H1 (cell line): ENCODE measurements at regions not wholly inside any gene's neighbourhood (a gene's known extent, or its start where the extent isn't known, plus 50 kb on each side); places are given as distances from the start of the nearest gene placed in this dataset.

Experiments used
- CTCF ChIA-PET: fragments of 300-600 bp; sonication (Branson Sonifier 250); formaldehyde crosslinking; loops from one replicate; lab custom pipeline; 2021; ENCODE audit not compliant: partially characterized antibody; lab: Charles Lee
- POLR2A ChIA-PET: fragments of 300-600 bp; sonication (Branson Sonifier 250); formaldehyde crosslinking; loops from one replicate; lab custom pipeline; 2021; ENCODE audit warnings: inconsistent platforms; ENCODE audit not compliant: partially characterized antibody; lab: Charles Lee
- DNase-seq, 2 experiments: peaks; one replicate each; pipeline versions ENCODE4 v3.0.0 to v3.0.0-alpha.2; 2010 to 2022; ENCODE audit warnings: low spot score in 2 of 2, low read depth in 1 of 2, mixed read lengths in 1 of 2
- FAIRE-seq: peaks from 2 replicates; lab custom pipeline; 2011; peaks lifted over from hg19 to GRCh38; lab: Jason Lieb, UNC
- H2AFZ ChIP-seq: 2 replicates; pipeline ENCODE4 v1.8.1; 2012; ENCODE audit warnings: low read length, inconsistent platforms
- H2AK5ac ChIP-seq: 2 replicates; pipeline ENCODE4 v1.6.1; 2013; ENCODE audit warnings: low read depth, low read length
- H2BK120ac ChIP-seq: replicated peaks from 2 replicates; pipeline ENCODE3; 2013; ENCODE audit warnings: low read depth, low read length, inconsistent platforms
- H2BK12ac ChIP-seq: 2 replicates; pipeline ENCODE4 v1.6.1; 2013; ENCODE audit warnings: low read depth, low read length
- H2BK15ac ChIP-seq: 2 replicates; pipeline ENCODE4 v1.6.1; 2013; ENCODE audit warnings: low read length
- H2BK20ac ChIP-seq: 2 replicates; pipeline ENCODE4 v1.6.1; 2013; ENCODE audit warnings: low read length
- H2BK5ac ChIP-seq: 2 replicates; pipeline ENCODE4 v1.6.1; 2013; ENCODE audit warnings: low read depth, low read length
- H3K14ac ChIP-seq: 2 replicates; pipeline ENCODE4 v1.6.1; 2013; ENCODE audit warnings: inconsistent platforms; ENCODE audit not compliant: insufficient read length
- H3K18ac ChIP-seq: 2 replicates; pipeline ENCODE4 v1.6.1; 2013; ENCODE audit warnings: low read length; ENCODE audit errors: extremely low read depth
- H3K23ac ChIP-seq: 2 replicates; pipeline ENCODE4 v1.6.1; 2013; ENCODE audit warnings: inconsistent platforms; ENCODE audit not compliant: insufficient read length
- H3K23me2 ChIP-seq: 2 replicates; pipeline ENCODE4 v1.6.1; 2013; ENCODE audit warnings: low read depth, low read length
- H3K27ac ChIP-seq: 2 replicates; pipeline ENCODE4 v1.6.1; 2011; ENCODE audit warnings: low read depth, low read length, inconsistent platforms
- H3K27me3 ChIP-seq, 4 experiments: replicated peaks in 1 of 4; 1 replicate in 1 of 4; 2 replicates in 3 of 4; pipeline versions ENCODE4 v1.6.1 to v1.8.1; 2011 to 2013; ENCODE audit warnings: low read length in 3 of 4, mild to moderate bottlenecking in 3 of 4, inconsistent platforms in 2 of 4, mixed read lengths in 2 of 4, moderate library complexity in 1 of 4; ENCODE audit not compliant: control insufficient read depth in 3 of 4, insufficient read depth in 3 of 4; ENCODE audit errors: extremely low read depth in 1 of 4
- H3K36me3 ChIP-seq, 4 experiments: 2 replicates each; pipeline versions ENCODE4 v1.6.1 to v1.8.1; 2011 to 2013; ENCODE audit warnings: mild to moderate bottlenecking in 4 of 4, low read length in 3 of 4, moderate library complexity in 2 of 4, control low read depth in 1 of 4, inconsistent platforms in 1 of 4; ENCODE audit not compliant: insufficient read depth in 4 of 4, control insufficient read depth in 2 of 4
- H3K4ac ChIP-seq: replicated peaks from 2 replicates; pipeline ENCODE3; 2013; ENCODE audit warnings: low read length, low read depth, mixed read lengths, inconsistent platforms; ENCODE audit not compliant: insufficient read length
- H3K4me1 ChIP-seq, 4 experiments: replicated peaks in 1 of 4; 1 replicate in 1 of 4; 2 replicates in 3 of 4; pipeline versions ENCODE4 v1.6.1 to v1.8.1; 2011 to 2013; ENCODE audit warnings: low read length in 3 of 4, inconsistent platforms in 2 of 4, mixed read lengths in 1 of 4; ENCODE audit not compliant: insufficient read depth in 4 of 4, control insufficient read depth in 3 of 4
- H3K4me2 ChIP-seq, 2 experiments: 2 replicates each; pipeline versions ENCODE4 v1.6.1 to v1.8.1; 2011 to 2013; ENCODE audit warnings: low read depth in 2 of 2, low read length in 2 of 2, control low read depth in 1 of 2, inconsistent platforms in 1 of 2, mild to moderate bottlenecking in 1 of 2; ENCODE audit not compliant: insufficient read depth in 1 of 2
- H3K4me3 ChIP-seq, 4 experiments: fragments of 200-600, 300-600 bp in 1 of 4; sonication (generic), shearing (Covaris generic), sonication (Bioruptor Twin) in 1 of 4; 2 replicates each; pipeline versions ENCODE4 v1.5.1 to v1.8.1; 2011 to 2016; ENCODE audit warnings: low read length in 4 of 4, low read depth in 3 of 4, control low read depth in 2 of 4, inconsistent platforms in 2 of 4, mild to moderate bottlenecking in 2 of 4, mixed read lengths in 1 of 4, moderate library complexity in 1 of 4; ENCODE audit not compliant: insufficient read depth in 2 of 4; ENCODE audit errors: extremely low read depth in 1 of 4
- H3K56ac ChIP-seq: replicated peaks from 2 replicates; pipeline ENCODE3; 2013; ENCODE audit warnings: low read depth, mild to moderate bottlenecking, mixed read lengths, low read length, inconsistent platforms; ENCODE audit not compliant: insufficient read length
- H3K79me1 ChIP-seq: 2 replicates; pipeline ENCODE4 v1.6.1; 2013; ENCODE audit warnings: low read depth, low read length, control low read depth
- H3K79me2 ChIP-seq, 2 experiments: 2 replicates each; pipeline versions ENCODE4 v1.6.1 to v1.8.1; 2012 to 2013; ENCODE audit warnings: low read length in 2 of 2, mild to moderate bottlenecking in 2 of 2, inconsistent platforms in 1 of 2; ENCODE audit not compliant: insufficient read depth in 2 of 2, control insufficient read depth in 1 of 2
- H3K9ac ChIP-seq, 4 experiments: replicated peaks in 1 of 4; 1 replicate in 1 of 4; 2 replicates in 3 of 4; pipeline versions ENCODE4 v1.6.1 to v1.8.1; 2011 to 2013; ENCODE audit warnings: low read depth in 3 of 4, low read length in 3 of 4, control low read depth in 2 of 4, mild to moderate bottlenecking in 2 of 4, moderate library complexity in 2 of 4, inconsistent platforms in 1 of 4; ENCODE audit errors: extremely low read depth in 1 of 4
- H3K9me3 ChIP-seq, 2 experiments: 2 replicates each; pipeline versions ENCODE4 v1.6.1 to v1.8.1; 2012 to 2013; ENCODE audit warnings: mild to moderate bottlenecking in 2 of 2, moderate library complexity in 2 of 2, control low read depth in 1 of 2, inconsistent platforms in 1 of 2, low read depth in 1 of 2, low read length in 1 of 2, mixed read lengths in 1 of 2; ENCODE audit not compliant: insufficient read depth in 2 of 2
- H4K20me1 ChIP-seq, 2 experiments: replicated peaks in 1 of 2; 2 replicates each; pipeline versions ENCODE3 to v1.8.1; 2011 to 2013; ENCODE audit warnings: inconsistent platforms in 2 of 2, low read length in 2 of 2, mild to moderate bottlenecking in 1 of 2; ENCODE audit not compliant: insufficient read depth in 2 of 2, control insufficient read depth in 1 of 2
- H4K5ac ChIP-seq: 2 replicates; pipeline ENCODE4 v1.6.1; 2013; ENCODE audit warnings: low read length, low read depth, mixed read lengths, inconsistent platforms; ENCODE audit not compliant: insufficient read length
- H4K8ac ChIP-seq: 2 replicates; pipeline ENCODE4 v1.8.0; 2013; ENCODE audit warnings: mild to moderate bottlenecking, moderate library complexity, low read length, inconsistent platforms; ENCODE audit not compliant: insufficient read depth; ENCODE audit errors: extremely low read depth
- H4K91ac ChIP-seq: replicated peaks from 2 replicates; pipeline ENCODE3; 2013; ENCODE audit warnings: low read length, mixed read lengths, inconsistent platforms; ENCODE audit not compliant: insufficient read length
- CEBPB ChIP-seq: IDR thresholded peaks from 2 replicates; pipeline ENCODE4 v1.6.1; 2012; ENCODE audit warnings: low read depth, low read length
- JUN ChIP-seq: IDR thresholded peaks from 2 replicates; pipeline ENCODE4 v1.6.1; 2011; ENCODE audit warnings: low read depth, mild to moderate bottlenecking, improper control_type of control experiment, low read length
- NANOG ChIP-seq: IDR thresholded peaks from 2 replicates; pipeline ENCODE4 v1.6.1; 2011; ENCODE audit warnings: low read length, low read depth, mild to moderate bottlenecking, inconsistent platforms; ENCODE audit not compliant: insufficient read depth, poor library complexity, severe bottlenecking
- NRF1 ChIP-seq: IDR thresholded peaks from 2 replicates; pipeline ENCODE4 v1.6.1; 2011; ENCODE audit warnings: mild to moderate bottlenecking, low read depth, low read length, improper control_type of control experiment
- POLR2A ChIP-seq, 2 experiments: IDR thresholded peaks; 1 replicate in 1 of 2; 2 replicates in 1 of 2; pipeline ENCODE4 v1.6.1; 2011; ENCODE audit warnings: low read depth in 2 of 2, low read length in 2 of 2, mild to moderate bottlenecking in 2 of 2; ENCODE audit errors: control extremely low read depth in 1 of 2
- SIRT6 ChIP-seq: IDR thresholded peaks from one replicate; pipeline ENCODE4 v1.7.1; 2012; ENCODE audit warnings: low read length, inconsistent platforms
- SIX5 ChIP-seq: IDR thresholded peaks from 2 replicates; pipeline ENCODE4 v1.6.1; 2011; ENCODE audit warnings: mild to moderate bottlenecking, low read depth, low read length
- SP4 ChIP-seq: IDR thresholded peaks from 2 replicates; pipeline ENCODE4 v1.6.1; 2012; ENCODE audit warnings: low read length, inconsistent platforms
- SRF ChIP-seq: IDR thresholded peaks from 2 replicates; pipeline ENCODE4 v1.6.1; 2011; ENCODE audit warnings: mild to moderate bottlenecking, low read depth, low read length, moderate library complexity

DNA sequence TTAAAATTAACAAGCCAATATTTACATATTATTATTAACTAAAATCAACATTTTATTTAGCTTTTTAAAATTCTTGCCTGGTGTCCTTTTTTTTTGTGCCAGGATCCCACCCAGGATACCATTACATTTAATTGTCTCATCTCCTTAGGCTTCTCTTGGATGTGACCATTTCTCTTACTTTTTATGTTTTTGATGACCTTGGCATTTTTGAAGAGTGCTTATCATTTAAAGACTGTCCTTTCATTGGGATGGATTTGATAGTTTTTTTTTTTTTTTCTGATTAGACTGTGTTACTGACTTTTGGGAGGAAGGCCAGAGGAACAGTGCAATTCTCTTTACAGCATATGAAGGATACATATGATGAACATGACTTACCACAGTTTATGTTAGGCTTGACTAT, 181.4 kb upstream of the SMIM30 start:
- peaks cover 0 to 1% of the 10 kb centered on the region in 2 experiments for H4K20me1 ChIP-seq
- FAIRE-seq: no peak
- H2BK5ac ChIP-seq: no peak overlapping the region
- H3K4me3 ChIP-seq: no peak overlapping the region
- H4K8ac ChIP-seq: no peak overlapping the region
- H3K27ac ChIP-seq: no peak overlapping the region
- TF ChIP-seq POLR2A (IDR thresholded peaks at IDR 0.05; ENCODE audit: control extremely low read depth in 1 of 2, low read depth in 2 of 2, low read length in 2 of 2) (no peak), SIX5 (no peak), JUN (no peak), NRF1 (no peak), SP4 (no peak), NANOG (no peak), SIRT6 (no peak), CEBPB (no peak), SRF (no peak)
- no peaks in the 10 kb centered on the region for H3K4me1 ChIP-seq
- no peaks in the 10 kb centered on the region for H3K23me2 ChIP-seq
- H2AK5ac ChIP-seq: no peak overlapping the region
- no peak overlapping the region for H3K18ac ChIP-seq
- H3K4me2 ChIP-seq: no peak overlapping the region
- H2BK12ac ChIP-seq: no peak overlapping the region
- no peak overlapping the region for H3K9ac ChIP-seq
- no peak overlapping the region for H3K23ac ChIP-seq
- ChIA-PET CTCF (interaction anchor here (1.0 kb wide), 1 partner anchor 12 kb away, joined by 4 read pairs; no protein-coding TSS in a partner anchor), POLR2A (interaction anchor here (0.6 kb wide), 1 partner anchor 133 kb away, joined by 3 read pairs; no protein-coding TSS in a partner anchor)
- H4K91ac ChIP-seq: no peak overlapping the region
- no peak overlapping the region for H2AFZ ChIP-seq
- 0 out of 4 replicates have a peak, but pooled peaks cover 0 to 3% of the 10 kb centered on the region in 2 experiments for H3K9me3 ChIP-seq
- H2BK120ac ChIP-seq: no peak overlapping the region
- DNase-seq: no peak
- no peaks in the 10 kb centered on the region for H3K79me2 ChIP-seq
- no peak overlapping the region for H3K14ac ChIP-seq
- no peak overlapping the region for H3K4ac ChIP-seq
- H3K36me3 ChIP-seq: no peaks in the 10 kb centered on the region
- no peak overlapping the region for H3K56ac ChIP-seq
- no peaks in the 10 kb centered on the region for H3K27me3 ChIP-seq
- no peaks in the 10 kb centered on the region for H3K79me1 ChIP-seq
- no peak overlapping the region for H4K5ac ChIP-seq
- H2BK20ac ChIP-seq: no peak overlapping the region
- no peak overlapping the region for H2BK15ac ChIP-seq
